ENCODE measurements at regions not wholly inside any gene's neighbourhood (a gene's known extent, or its start where the extent isn't known, plus 50 kb on each side); places are given as distances from the start of the nearest gene placed in this dataset.

GRCh38 chr3:180329847-180330246 lies 272.1 kb upstream of the TTC14 start:
- WGBS (ENCODE audit: insufficient coverage, low coverage, missing lambda C conversion rate): 2% methylated on average over 2 of the region's 2 CpGs
- Histone ChIP-seq H4K20me1 (replicated peaks; ENCODE audit: control insufficient read depth, insufficient read depth, low read length) (no peaks in the 10 kb centered on the region), H3K9me1 (ENCODE audit: control insufficient read depth, insufficient read depth, low read length) (no peaks in the 10 kb centered on the region), H3K36me3 (ENCODE audit: control insufficient read depth, insufficient read depth, low read length) (no peaks in the 10 kb centered on the region), H3K4me3 (no peak overlapping the region), H3K27me3 (ENCODE audit: control insufficient read depth in 2 of 2, insufficient read depth in 2 of 2, low read length in 2 of 2) (no peaks in the 10 kb centered on the region), H2AFZ (ENCODE audit: low read depth, low read length) (no peak overlapping the region), H3K4me2 (ENCODE audit: insufficient read depth, low read length) (no peak overlapping the region), H3K9ac (ENCODE audit: insufficient read depth in 1 of 2, low read depth in 2 of 2, low read length in 2 of 2) (no peak overlapping the region), H3K27ac (ENCODE audit: extremely low read depth, low read depth, low read length) (no peak overlapping the region), H3K9me3 (replicated peaks; ENCODE audit: control insufficient read depth, insufficient read depth, low read depth, low read length) (no peaks in the 10 kb centered on the region), H3K4me1 (replicated peaks in 1 of 2; ENCODE audit: control insufficient read depth in 2 of 2, insufficient read depth in 2 of 2, low read length in 2 of 2) (no peaks in the 10 kb centered on the region), H3K79me2 (ENCODE audit: control insufficient read depth, insufficient read depth, low read length) (no peaks in the 10 kb centered on the region)
- POLR2A ChIA-PET: no interaction called here
- CTCF ChIA-PET (ENCODE audit: low intra/inter-chr PET ratio): no interaction called here
- intact Hi-C loops (cut with micrococcal nuclease) (no loop called here), in situ Hi-C loops (cut with MboI) (no loop called here)
- ATAC-seq: no peak
- FAIRE-seq: no peak
- no peak for DNase-seq (ENCODE audit: extremely low read depth in 1 of 4, low spot score in 3 of 4)
- BruUV-seq (replicated peaks): no TSS peak
- TF ChIP-seq TBL1XR1 (IDR thresholded peaks at IDR 0.05; ENCODE audit: low read length in 2 of 2): no peak
- TF ChIP-seq SAP30 (IDR thresholded peaks at IDR 0.05; ENCODE audit: borderline replicate concordance, insufficient read depth, low read depth, low read length, poor library complexity, severe bottlenecking): no peak
- TF ChIP-seq BMI1 (IDR thresholded peaks at IDR 0.05; ENCODE audit: low read length): no peak
- TF ChIP-seq SREBF1 (IDR thresholded peaks at IDR 0.05; ENCODE audit: borderline replicate concordance, low read depth, low read length): no peak
- no peak for TF ChIP-seq XRCC4 (IDR thresholded peaks at IDR 0.05; ENCODE audit: extremely low read depth, insufficient read depth, insufficient read length)
- TF ChIP-seq KDM4B (IDR thresholded peaks at IDR 0.05; ENCODE audit: borderline replicate concordance in 2 of 2, low read depth in 1 of 2): no peak
- TF ChIP-seq, protein P1, sequence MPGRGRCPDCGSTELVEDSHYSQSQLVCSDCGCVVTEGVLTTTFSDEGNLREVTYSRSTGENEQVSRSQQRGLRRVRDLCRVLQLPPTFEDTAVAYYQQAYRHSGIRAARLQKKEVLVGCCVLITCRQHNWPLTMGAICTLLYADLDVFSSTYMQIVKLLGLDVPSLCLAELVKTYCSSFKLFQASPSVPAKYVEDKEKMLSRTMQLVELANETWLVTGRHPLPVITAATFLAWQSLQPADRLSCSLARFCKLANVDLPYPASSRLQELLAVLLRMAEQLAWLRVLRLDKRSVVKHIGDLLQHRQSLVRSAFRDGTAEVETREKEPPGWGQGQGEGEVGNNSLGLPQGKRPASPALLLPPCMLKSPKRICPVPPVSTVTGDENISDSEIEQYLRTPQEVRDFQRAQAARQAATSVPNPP (IDR thresholded peaks at IDR 0.05; ENCODE audit: borderline replicate concordance, insufficient read depth, insufficient read length): no peak
- TF ChIP-seq ZNF589 (CRISPR knock-in tag; IDR thresholded peaks at IDR 0.05; ENCODE audit: low read depth): no peak
- TF ChIP-seq BCOR (IDR thresholded peaks at IDR 0.05): no peak
- TF ChIP-seq MECOM (CRISPR knock-in tag; IDR thresholded peaks at IDR 0.05): no peak
- no peak for TF ChIP-seq TRIM28 (IDR thresholded peaks at IDR 0.05)
- no peak for TF ChIP-seq ETS2 (tag; IDR thresholded peaks at IDR 0.05; ENCODE audit: borderline replicate concordance, poor library complexity, severe bottlenecking)
- TF ChIP-seq, protein P2, sequence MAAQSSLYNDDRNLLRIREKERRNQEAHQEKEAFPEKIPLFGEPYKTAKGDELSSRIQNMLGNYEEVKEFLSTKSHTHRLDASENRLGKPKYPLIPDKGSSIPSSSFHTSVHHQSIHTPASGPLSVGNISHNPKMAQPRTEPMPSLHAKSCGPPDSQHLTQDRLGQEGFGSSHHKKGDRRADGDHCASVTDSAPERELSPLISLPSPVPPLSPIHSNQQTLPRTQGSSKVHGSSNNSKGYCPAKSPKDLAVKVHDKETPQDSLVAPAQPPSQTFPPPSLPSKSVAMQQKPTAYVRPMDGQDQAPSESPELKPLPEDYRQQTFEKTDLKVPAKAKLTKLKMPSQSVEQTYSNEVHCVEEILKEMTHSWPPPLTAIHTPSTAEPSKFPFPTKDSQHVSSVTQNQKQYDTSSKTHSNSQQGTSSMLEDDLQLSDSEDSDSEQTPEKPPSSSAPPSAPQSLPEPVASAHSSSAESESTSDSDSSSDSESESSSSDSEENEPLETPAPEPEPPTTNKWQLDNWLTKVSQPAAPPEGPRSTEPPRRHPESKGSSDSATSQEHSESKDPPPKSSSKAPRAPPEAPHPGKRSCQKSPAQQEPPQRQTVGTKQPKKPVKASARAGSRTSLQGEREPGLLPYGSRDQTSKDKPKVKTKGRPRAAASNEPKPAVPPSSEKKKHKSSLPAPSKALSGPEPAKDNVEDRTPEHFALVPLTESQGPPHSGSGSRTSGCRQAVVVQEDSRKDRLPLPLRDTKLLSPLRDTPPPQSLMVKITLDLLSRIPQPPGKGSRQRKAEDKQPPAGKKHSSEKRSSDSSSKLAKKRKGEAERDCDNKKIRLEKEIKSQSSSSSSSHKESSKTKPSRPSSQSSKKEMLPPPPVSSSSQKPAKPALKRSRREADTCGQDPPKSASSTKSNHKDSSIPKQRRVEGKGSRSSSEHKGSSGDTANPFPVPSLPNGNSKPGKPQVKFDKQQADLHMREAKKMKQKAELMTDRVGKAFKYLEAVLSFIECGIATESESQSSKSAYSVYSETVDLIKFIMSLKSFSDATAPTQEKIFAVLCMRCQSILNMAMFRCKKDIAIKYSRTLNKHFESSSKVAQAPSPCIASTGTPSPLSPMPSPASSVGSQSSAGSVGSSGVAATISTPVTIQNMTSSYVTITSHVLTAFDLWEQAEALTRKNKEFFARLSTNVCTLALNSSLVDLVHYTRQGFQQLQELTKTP (IDR thresholded peaks at IDR 0.05; ENCODE audit: low read depth in 1 of 2, partially characterized antibody in 2 of 2): no peak
